GM12872 (cell line): ENCODE measurements at regions not wholly inside any gene's neighbourhood (a gene's known extent, or its start where the extent isn't known, plus 50 kb on each side); places are given as distances from the start of the nearest gene placed in this dataset.

Source experiments
- CTCF ChIP-seq: IDR thresholded peaks from 3 replicates; pipeline ENCODE4 v1.5.1; 2011; ENCODE audit warnings: low read depth, mild to moderate bottlenecking, low read length, moderate library complexity; ENCODE audit not compliant: insufficient read depth

DNA sequence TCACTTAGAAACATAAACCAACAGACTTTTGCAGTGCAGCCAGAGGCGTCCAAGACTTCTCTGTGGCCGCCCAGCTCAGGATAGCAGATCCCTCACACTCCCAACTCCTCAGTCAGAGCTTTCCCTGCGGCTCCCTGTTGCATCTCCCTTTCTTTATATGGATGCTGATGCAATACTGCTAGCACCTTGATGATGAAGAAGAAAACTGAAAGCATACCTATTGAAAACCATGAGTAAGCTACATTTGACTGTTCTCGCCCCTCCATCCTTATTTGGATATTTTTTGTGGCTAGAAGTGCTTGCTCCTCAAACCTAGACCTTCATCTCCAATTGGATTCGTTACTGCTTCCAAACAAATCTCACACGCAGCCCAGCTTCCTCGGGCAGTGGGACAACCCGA lies 57.3 kb upstream of the UBL3 start:
- TF ChIP-seq CTCF, result no peak

DNA sequence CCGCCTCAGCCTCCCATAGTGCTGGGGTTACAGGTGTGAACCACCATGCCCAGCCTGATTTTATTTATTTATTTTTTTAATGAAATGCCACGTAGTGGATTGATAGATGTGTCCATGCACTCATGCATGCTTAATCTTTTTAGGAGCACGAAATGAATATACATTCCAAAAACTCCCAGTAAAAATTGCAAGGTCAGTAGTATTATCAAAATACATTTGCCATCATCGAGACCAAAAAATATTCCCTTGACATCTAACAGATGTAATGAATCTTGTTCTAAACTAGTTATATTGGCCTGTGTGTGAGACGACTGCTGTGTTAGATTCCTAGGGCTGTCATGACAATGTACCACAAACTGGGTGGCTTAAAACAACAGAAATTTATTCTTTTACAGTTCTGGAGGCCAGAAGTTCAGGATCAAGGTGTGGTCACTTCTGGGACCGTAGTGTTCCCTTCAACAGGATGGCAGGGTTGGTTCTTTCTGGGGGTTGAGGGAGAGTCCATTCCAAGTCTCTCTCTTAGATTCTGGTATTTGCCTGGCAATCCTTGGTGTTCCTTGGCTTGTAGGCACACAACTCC lies 56.1 kb upstream of the UBL3 start:
- no peak for TF ChIP-seq CTCF

GRCh38 chr13:29905845-29906244 lies 55.4 kb upstream of the UBL3 start:
- TF ChIP-seq CTCF, result no peak

- TF ChIP-seq CTCF, result no peak
Measured at GRCh38 chr13:29903996-29904395, 53.6 kb upstream of the UBL3 start.

GRCh38 chr13:29903543-29903942 lies 53.1 kb upstream of the UBL3 start:
- no peak for TF ChIP-seq CTCF

GRCh38 chr13:29902632-29903305 lies 52.4 kb upstream of the UBL3 start:
- TF ChIP-seq CTCF, result no peak

DNA sequence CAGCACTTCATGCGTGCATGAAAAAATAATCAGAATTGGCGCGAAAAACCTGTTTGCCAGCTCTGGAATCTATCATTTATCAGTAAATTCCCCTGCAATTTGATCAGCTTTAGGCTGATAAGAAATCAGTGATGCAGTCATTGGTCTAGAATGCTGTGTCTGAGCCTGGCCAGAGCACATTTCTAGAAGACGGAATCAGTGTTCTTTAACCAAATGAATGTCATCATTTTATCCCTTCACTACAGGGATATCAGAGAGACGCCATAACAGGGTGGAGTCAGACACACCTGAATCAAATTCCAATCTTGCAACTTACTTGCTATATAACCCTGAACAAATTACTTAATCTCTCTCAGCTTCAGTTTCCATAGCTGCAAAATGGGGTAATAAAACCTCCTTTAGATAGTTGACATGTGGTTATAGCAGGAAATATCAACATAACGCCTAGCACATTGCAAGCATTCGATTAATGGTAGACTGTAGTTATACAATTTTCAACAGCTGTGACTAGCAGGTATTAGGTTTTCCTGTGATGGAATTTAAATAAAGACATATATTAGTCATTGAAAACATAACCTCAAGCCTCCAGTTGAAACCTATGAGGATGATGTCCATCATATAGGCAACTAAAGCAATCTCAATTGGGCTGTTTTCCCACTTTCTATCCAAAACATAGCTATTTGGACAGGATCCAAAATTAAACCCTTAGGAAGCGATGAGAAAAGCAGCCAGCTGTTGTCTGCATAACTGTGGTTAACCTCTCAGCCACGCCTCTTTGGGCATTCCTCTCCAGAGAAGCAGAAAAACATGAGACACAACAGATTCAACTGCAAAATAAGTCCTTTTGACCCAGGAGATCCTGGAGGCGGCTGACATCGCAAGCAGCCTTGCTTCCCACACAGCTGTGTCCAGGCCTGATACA lies 51.6 kb upstream of the UBL3 start:
- no peak for TF ChIP-seq CTCF
